AG09319 (cell line): ENCODE measurements at regions not wholly inside any gene's neighbourhood (a gene's known extent, or its start where the extent isn't known, plus 50 kb on each side); places are given as distances from the start of the nearest gene placed in this dataset.
A peak's percentile ranks its signal among the peaks of the same experiment; 100 is the strongest.

Source experiments
- DNase-seq: peaks from one replicate; pipeline ENCODE4 v3.0.0-alpha.2; 2010; ENCODE audit warnings: low read depth; ENCODE audit errors: extremely low read depth
- TF ChIP-seq, protein P1 (sequence below): IDR thresholded peaks from 2 replicates; pipeline ENCODE4 v1.5.1; 2011; ENCODE audit warnings: low read depth, mild to moderate bottlenecking, inconsistent platforms, low read length, moderate library complexity

DNA sequence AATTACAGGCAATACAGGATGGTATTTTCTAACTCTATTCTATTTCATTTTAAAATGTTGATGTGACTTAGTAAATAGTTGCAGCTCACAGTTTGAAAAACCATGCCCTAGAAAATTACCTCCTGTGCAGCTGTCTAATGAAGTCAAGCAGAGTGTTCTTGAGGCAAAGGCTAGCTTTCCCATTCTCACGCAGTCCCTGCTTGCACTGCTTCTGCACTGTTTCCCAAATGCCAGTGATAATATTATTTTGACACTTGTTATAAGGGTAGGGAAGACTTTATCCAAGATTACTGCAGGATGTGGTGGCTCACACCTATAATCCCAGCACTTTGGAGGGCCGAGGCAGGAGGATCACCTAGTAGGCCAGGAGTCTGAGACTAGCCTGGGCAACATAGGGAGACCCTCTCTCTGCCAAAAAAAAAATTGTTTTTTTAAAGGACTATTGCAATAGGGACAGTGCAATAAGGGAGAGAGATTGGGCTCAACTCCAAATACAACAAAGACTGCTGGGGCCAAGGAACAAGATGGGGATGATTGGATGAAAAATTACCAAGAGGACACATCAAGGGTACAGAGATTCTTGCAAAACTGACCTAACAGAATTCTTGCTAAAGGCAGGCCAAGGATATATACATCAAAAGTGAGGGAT is 196.1 kb downstream of the LY86 start:
- DNase-seq: no peak
- TF ChIP-seq, protein P1, sequence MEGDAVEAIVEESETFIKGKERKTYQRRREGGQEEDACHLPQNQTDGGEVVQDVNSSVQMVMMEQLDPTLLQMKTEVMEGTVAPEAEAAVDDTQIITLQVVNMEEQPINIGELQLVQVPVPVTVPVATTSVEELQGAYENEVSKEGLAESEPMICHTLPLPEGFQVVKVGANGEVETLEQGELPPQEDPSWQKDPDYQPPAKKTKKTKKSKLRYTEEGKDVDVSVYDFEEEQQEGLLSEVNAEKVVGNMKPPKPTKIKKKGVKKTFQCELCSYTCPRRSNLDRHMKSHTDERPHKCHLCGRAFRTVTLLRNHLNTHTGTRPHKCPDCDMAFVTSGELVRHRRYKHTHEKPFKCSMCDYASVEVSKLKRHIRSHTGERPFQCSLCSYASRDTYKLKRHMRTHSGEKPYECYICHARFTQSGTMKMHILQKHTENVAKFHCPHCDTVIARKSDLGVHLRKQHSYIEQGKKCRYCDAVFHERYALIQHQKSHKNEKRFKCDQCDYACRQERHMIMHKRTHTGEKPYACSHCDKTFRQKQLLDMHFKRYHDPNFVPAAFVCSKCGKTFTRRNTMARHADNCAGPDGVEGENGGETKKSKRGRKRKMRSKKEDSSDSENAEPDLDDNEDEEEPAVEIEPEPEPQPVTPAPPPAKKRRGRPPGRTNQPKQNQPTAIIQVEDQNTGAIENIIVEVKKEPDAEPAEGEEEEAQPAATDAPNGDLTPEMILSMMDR: no peak

DNA sequence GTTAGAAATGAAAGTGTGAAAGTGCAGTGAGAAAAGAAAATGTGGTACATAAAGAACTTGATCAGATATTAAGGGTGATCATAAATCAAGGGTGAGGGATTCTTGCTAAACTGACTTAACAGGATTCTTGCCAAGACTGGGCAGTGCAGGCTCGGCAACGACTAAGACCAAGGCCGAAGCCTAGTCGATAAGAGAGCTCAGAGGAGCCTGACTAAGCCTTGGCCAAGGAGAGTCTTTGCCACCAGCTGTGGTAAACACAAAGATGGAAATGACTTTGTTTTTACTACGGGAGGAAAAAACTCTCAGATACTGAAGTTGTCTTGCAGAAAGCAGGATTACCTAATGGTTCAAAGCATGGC is 196.6 kb downstream of the LY86 start:
- DNase-seq: no peak
- TF ChIP-seq, protein P1: no peak

DNA sequence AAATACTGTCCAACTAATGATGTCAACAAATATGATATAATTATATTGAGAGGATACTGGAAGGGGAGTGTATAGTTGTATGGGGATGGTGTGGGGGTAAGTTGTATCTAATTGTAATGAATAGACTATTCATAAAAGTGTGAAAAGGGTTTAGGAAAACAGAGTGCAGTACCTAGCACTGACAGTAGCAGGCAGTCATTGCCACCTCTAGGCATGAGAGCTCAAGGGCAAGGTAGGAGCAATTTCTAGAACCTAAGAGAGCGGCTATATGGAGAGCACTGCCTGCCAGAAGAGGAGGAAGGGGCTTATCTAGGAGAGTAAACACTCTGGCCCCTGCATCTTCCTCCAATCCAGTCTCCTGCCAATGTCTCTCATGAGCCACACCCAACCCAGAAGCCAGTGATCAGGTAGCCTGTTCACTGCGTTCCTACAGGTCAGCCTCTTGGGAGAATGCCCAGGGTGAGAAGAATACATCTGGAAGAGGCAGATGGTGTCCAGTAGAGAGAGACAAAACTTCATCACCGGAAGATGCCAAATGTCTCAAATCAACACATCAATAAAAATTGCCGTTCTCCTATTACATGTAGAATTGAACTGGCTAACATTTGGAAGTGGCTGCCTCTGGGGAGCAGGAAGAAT is 200.0 kb downstream of the LY86 start:
- TF ChIP-seq, protein P1: peak; percentile 20
- DNase-seq: no peak

DNA sequence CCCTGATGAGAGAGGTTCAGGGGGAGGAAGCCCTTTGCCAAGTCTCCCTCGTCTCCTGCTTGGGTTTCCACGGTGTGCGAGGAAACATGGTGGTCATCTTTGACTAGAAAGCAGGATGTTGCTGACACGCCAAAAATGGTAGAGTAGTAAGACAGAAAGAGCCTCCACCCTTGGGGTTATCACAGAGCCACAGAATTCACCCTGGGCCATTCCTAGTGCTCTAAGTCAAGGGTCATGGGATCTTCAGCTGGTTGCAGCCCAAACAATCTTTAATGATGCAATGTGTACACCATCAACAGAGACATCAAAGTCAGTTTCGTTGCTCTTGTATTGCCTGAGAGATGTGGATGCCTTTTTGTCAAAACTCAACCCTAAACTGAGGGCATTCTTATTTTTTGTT is 201.9 kb downstream of the LY86 start:
- TF ChIP-seq, protein P1: no peak

DNA sequence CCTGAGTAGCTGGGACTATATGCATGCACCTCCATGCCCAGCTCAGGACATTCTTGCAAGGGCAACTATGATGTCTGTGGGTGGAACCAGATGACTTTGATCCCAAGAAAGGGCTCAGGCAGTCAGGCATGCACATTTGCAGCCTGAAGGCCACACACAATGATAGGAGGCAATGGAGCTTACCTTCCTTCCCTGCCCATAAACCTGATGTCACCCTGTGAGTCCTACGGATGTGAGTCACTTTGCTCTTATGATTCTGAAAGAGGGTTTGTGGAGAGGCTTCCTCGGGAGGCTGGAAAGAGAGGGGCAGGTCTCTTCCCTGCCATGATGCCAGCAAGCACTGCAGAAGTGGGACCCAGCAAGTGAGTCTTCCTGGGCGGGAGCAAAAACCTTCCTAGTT is 202.4 kb downstream of the LY86 start:
- TF ChIP-seq, protein P1: no peak
- no peak for DNase-seq

More for the DNA sequence above, 201.9 kb downstream of the LY86 start:
- DNase-seq: no peak

DNA sequence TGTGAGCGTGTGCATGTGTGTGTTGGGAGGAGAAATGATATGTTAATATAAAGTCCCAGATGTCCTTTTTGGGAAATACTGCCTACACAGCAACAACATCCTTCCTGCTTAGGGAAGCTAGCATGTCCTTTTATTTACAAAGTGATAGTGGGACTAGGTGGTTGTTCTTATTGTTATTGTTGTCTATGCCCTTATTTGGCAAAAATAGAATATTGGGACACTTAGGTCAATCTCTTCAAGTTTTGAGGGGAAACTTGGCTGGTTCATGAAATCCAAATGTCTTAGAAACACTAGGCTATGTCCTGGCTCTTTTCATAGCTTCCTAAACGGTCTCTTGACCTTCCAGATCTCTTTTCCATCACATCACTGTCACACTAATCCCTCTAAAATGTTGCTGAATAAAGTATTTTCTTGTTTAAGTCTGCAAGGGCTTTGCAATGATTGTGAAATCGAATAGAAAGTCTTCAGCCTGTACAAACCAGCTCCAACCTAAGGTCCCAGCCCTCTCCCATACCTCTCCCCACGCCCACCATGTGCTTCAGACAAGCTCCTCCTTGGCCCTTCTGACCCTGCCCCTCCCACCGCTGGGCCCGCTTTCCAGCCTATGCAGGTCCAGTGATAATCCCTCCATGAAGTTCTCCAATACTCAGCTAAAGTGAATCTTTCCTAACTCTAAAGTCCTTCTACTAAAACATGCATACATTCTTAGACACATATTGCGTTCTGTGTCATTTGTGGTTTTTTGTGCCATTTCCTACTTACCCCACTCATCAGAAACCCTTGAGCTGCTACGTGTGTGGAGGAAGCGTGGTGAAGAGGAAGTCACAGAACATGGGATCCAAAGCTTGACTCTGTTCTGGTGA is 205.1 kb downstream of the LY86 start:
- TF ChIP-seq, protein P1: no peak
- no peak for DNase-seq

DNA sequence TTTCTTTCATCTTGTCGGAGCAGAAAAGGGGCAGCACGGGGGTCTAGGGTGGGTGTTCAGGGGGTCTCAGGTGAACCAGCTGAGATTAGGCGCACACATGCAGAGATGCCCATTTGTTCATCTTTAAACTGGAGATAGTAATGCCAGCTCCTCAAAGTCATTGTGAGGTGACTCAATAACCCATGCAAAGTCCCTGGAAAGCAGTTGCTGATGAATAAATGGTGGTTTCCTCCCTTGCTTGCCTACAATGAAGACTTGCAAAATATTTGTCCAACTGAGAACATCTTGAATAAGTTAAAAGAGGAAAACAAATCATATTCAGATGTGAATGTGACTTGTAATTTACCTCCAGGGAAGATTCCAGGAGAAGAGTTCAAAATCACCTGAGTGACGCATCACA is 206.9 kb downstream of the LY86 start:
- DNase-seq: no peak
- TF ChIP-seq, protein P1: no peak
